ENCODE measurements at regions not wholly inside any gene's neighbourhood (a gene's known extent, or its start where the extent isn't known, plus 50 kb on each side); places are given as distances from the start of the nearest gene placed in this dataset.
"Not testable (repeated sequence)": the region's sequence is repeated elsewhere in the genome, so short reads cannot be mapped to it uniquely, and the experiment has no call there.

DNA sequence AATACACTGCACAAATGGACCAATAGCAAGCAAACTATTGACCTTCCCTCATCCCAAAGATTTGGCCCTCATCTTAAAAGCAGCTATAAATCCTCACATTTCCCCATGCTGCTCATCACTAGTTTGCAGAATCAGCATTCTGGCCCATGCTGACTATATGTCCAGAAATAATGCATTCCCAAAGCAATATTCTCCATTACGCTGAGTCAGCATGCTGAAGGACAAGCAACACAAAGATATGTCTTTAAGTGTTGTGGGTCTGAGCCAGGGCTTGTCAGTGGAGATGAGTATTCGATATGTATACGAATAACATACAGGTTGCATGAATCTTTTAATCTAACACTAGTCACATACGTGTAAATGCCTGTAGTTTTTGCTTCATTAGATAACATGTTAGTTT lies 1045.0 kb upstream of the DDX18 start:
- DNase-seq (ENCODE audit: low spot score) = no peak

DNA sequence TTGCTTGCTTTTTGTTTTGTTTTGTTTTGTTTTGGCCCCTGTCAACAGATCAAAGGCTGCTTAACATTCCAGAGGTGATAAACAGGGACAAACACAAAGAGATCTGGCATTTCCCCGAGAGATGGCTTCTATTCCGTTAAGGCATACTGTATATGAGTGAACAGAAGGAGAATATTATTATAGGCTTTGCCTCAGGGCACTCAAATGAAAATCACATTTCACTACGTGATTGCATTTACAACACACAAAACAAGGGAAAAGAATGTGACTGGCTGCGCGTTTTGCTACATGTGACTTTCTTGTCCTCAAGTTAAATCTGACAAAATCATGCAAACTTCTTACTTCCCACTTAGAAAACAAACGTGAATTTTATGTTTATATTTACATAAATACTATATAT lies 1037.9 kb upstream of the DDX18 start:
- DNase-seq (ENCODE audit: low spot score) = no peak

DNA sequence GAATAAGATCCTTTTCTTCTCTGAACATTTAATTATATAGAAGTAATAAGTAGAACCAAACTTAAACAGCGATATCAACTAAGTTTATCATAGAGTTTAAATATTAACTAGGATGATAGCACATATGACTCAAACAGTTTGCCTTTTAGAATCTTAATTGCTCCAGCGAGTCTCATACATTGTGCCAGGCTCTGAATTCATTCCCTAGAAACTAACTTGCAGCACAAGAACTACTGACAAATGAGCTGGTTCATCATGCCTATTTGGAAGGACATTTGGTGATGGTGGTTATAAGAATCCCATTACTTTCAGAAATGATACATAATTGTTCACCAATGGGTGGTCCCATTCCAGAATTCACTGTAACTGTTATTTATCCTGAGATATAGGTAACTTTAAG lies 1026.6 kb upstream of the DDX18 start:
- peak; percentile 15 for DNase-seq (ENCODE audit: low spot score)

GRCh38 chr2:116802671-116803070 lies 1011.8 kb upstream of the DDX18 start:
- no peak for DNase-seq (ENCODE audit: low spot score)

GRCh38 chr2:116804901-116805300 lies 1009.6 kb upstream of the DDX18 start:
- DNase-seq (ENCODE audit: low spot score) = no peak

DNA sequence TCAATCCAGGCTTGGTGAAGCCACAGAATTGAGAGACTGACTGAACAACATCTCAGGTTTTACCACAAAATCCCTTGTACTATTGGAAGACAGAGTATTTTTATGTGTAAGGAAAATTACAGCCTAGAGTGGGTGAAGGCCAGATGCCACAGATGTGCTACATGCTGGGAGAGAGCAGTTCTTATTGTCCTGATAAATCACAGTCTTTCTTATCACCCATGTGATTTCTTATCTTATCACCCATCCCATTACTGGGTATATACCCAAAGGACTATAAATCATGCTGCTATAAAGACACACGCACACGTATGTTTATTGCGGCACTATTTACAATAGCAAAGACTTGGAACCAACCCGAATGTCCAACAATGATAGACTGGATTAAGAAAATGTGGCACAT lies 1008.0 kb upstream of the DDX18 start:
- not testable (repeated sequence) for DNase-seq (ENCODE audit: low spot score)

- no peak for DNase-seq (ENCODE audit: low spot score)
Measured at GRCh38 chr2:116809109-116809508, 1005.4 kb upstream of the DDX18 start.

DNA sequence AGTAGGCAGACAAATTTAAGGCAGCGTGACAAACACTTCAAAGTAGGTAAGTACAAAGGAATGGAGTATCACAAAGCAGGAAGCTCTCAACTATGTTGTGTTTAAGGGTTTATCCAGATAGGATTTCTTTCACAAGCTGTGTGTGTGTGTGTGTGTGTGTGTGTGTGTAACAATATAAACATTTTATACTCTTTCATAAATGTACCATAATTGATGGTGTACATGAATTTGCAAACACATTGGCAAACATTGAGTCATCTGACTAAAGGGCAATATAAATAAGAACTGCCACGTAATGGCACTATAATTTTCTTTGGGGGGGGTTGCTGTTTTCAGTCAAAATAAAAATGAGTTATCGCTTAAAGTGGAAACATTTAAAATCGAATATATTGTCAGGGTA lies 1004.4 kb upstream of the DDX18 start:
- DNase-seq (ENCODE audit: low spot score) = no peak

- no peak for DNase-seq (ENCODE audit: low spot score)
Measured at GRCh38 chr2:116810645-116811044, 1003.8 kb upstream of the DDX18 start.

GRCh38 chr2:116819355-116819754 lies 995.1 kb upstream of the DDX18 start:
- no peak for DNase-seq (ENCODE audit: low spot score)

- DNase-seq (ENCODE audit: low spot score) = no peak
Measured at GRCh38 chr2:116820986-116821385, 993.5 kb upstream of the DDX18 start.

- DNase-seq (ENCODE audit: low spot score) = not testable (repeated sequence)
Measured at GRCh38 chr2:116829543-116829942, 984.9 kb upstream of the DDX18 start.

GRCh38 chr2:116832148-116832547 lies 982.3 kb upstream of the DDX18 start:
- DNase-seq (ENCODE audit: low spot score) = no peak

DNA sequence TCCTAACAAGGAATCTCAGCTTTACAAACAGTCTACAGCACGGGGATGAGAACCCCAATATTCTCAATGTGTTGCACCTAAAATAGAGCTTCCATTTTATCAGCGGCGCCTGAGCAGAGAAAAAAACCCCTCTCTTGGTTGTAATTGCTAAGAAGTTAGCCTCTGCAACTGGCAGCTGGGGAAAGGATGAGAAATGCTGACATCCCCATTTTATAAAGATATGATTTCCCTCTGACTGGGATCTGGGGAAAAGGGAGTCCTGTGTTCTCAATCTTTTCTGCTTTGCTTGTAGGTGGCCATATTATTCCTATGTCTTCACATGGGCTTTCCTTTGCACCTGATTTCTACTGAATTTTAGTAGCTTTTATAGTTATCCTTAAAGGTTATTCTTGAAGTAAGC lies 981.4 kb upstream of the DDX18 start:
- no peak for DNase-seq (ENCODE audit: low spot score)

- no peak for DNase-seq (ENCODE audit: low spot score)
Measured at GRCh38 chr2:116842164-116842563, 972.3 kb upstream of the DDX18 start.

- DNase-seq (ENCODE audit: low spot score) = no peak
Measured at GRCh38 chr2:116859708-116860107, 954.8 kb upstream of the DDX18 start.

DNA sequence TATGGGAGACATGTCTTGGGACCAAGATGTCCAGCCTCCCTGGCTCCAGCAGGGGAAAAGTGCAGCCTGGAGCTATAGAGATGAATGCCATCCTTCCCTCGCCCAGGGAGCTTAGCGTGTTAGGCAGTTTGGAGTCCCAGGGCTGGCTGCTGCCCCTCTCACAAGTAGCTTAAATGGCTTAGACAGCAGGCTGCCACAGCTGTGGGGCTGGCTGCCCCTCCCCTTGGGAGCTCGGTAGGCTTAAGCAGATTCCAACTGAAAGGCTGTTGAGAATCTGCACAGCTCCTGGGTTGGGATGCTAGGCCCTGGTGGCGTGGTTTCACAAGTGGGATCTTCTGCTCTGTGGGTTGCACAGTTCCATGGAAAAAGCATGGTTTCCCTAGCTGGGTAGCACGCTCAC lies 940.5 kb upstream of the DDX18 start:
- DNase-seq (ENCODE audit: low spot score) = no peak

DNA sequence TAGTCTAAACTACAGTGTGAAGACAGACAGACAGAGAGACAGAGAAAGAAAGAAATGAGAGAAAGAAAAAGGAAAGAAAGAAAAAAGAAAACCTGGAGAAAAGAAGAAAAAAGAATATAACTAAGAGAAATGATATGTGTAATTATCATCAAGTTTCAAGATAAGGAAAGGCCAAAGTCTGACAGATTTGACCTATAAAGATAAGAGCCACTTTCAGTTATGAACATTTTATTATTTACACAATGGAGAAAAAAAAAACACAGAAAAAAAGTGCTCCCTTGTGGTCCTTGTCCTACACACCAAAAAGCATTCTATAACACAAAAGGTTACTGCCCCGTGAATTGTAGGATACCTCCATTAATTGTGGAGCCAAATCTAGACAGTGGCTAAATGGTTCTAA lies 937.2 kb upstream of the DDX18 start:
- DNase-seq (ENCODE audit: low spot score) = no peak

DNA sequence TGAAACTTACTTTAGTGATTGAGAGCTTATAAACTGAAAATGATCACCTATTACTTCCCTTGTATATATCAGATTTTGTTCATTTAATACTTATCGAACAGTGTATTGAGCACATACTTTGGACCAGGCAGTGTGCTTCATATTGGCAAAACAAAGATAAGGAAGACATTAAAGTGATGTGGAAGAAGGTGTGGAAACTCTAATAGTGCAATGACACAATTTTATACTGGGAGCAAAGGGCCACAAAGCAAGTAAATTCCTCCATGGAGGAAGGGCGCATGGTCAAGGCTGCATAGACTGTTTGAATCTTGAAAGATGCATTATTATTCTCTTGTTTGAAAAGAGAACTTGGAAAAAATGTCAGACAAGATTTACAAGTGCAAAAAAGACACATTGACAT lies 936.5 kb upstream of the DDX18 start:
- no peak for DNase-seq (ENCODE audit: low spot score)

DNA sequence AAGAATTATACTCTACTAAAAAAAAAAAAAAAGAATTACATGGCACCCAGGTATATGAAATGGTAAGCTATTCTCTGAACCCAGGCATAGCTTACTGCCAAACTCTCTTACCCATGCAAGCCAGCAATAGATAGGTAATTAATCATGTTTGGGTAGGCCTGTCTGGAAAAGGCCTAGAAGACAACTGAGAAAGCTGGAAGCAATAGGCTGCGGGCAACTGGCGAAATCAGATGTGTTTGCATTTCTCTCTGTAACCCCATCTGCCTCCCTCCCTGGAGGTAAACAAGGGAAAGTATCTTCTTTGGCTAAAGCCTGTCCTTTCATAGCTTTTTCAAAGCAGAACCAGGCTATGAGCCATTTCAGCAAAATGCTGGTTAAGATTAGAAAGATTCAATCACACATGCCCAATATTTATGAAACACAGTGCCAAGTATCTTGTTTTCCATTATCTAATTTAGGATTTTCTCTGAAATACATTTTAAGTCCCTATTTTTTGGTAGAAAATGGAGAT lies 934.8 kb upstream of the DDX18 start:
- no peak for DNase-seq (ENCODE audit: low spot score)

DNA sequence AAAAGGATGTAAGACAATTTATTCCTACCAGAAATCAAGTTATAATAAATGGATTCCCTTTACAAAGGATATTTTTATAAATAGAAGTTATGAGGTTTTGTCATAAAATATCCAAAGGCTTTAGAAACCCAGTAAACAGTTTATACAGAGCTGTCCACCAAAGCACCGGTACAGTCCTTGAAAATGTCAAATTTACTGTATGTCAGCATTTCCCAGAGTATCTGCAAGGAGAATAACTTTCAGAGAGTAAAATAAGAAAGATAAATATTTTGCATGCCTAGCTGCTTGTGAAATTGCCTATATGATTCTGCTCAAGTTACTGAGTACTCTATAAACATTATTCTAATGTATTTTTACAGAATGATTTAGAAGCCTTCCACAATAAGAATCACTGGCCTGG lies 923.3 kb upstream of the DDX18 start:
- no peak for DNase-seq (ENCODE audit: low spot score)

- no peak for DNase-seq (ENCODE audit: low spot score)
Measured at GRCh38 chr2:116911540-116911939, 903.0 kb upstream of the DDX18 start.

DNA sequence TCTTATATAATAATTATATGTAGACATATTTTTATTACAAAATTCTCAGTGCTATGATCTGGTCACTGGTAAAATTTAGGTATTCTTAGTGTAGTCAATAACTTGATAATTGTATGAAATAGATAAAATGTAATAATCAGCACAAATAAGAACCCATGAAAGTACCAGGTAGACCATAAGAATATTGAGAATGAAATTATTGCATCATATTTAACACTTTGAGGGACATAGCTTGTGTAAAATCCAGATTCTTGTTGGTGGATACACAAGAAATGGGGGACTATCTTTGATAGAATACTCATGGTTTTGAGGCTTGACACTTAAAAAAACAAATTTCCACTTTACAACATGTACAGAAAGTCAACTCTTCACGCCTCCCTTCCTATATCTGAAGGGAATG lies 898.8 kb upstream of the DDX18 start:
- DNase-seq (ENCODE audit: low spot score) = no peak

GRCh38 chr2:116917196-116917595 lies 897.3 kb upstream of the DDX18 start:
- no peak for DNase-seq (ENCODE audit: low spot score)

- DNase-seq (ENCODE audit: low spot score) = no peak
Measured at GRCh38 chr2:116918574-116918973, 895.9 kb upstream of the DDX18 start.

Data from LoVo (cell line).